Occipital lobe (tissue), 1 donor: ENCODE measurements at regions not wholly inside any gene's neighbourhood (a gene's known extent, or its start where the extent isn't known, plus 50 kb on each side); places are given as distances from the start of the nearest gene placed in this dataset.

Source experiments
- DNase-seq: peaks from one replicate; lab custom pipeline; 2025; lab: John Stamatoyannopoulos, UW

- DNase-seq = no peak
Observed at GRCh38 chr1:209491496-209491895, 92.0 kb upstream of the CAMK1G start.

- no peak for DNase-seq
Observed at GRCh38 chr1:209491897-209492296, 91.6 kb upstream of the CAMK1G start.

GRCh38 chr1:209493559-209493958 lies 90.0 kb upstream of the CAMK1G start:
- DNase-seq = no peak

GRCh38 chr1:209497729-209498128 lies 85.8 kb upstream of the CAMK1G start:
- no peak for DNase-seq

GRCh38 chr1:209500993-209501392 lies 82.5 kb upstream of the CAMK1G start:
- no peak for DNase-seq

- no peak for DNase-seq
Observed at GRCh38 chr1:209503196-209503595, 80.3 kb upstream of the CAMK1G start.

GRCh38 chr1:209504571-209504970 lies 78.9 kb upstream of the CAMK1G start:
- no peak for DNase-seq

GRCh38 chr1:209505044-209505443 lies 78.5 kb upstream of the CAMK1G start:
- no peak for DNase-seq

GRCh38 chr1:209506101-209506500 lies 77.4 kb upstream of the CAMK1G start:
- DNase-seq = no peak

GRCh38 chr1:209509039-209509438 lies 74.5 kb upstream of the CAMK1G start:
- no peak for DNase-seq

- no peak for DNase-seq
Observed at GRCh38 chr1:209510063-209510462, 73.5 kb upstream of the CAMK1G start.

- no peak for DNase-seq
Observed at GRCh38 chr1:209511169-209511568, 72.3 kb upstream of the CAMK1G start.

GRCh38 chr1:209512821-209513220 lies 70.7 kb upstream of the CAMK1G start:
- DNase-seq = no peak

- no peak for DNase-seq
Observed at GRCh38 chr1:209513226-209513625, 70.3 kb upstream of the CAMK1G start.

- no peak for DNase-seq
Observed at GRCh38 chr1:209516771-209517680, 66.5 kb upstream of the CAMK1G start.

- no peak for DNase-seq
Observed at GRCh38 chr1:209517681-209518050, 65.8 kb upstream of the CAMK1G start.

- DNase-seq = no peak
Observed at GRCh38 chr1:209519786-209520185, 63.7 kb upstream of the CAMK1G start.

GRCh38 chr1:209522826-209523225 lies 60.7 kb upstream of the CAMK1G start:
- DNase-seq = no peak

- no peak for DNase-seq
Observed at GRCh38 chr1:209526137-209526536, 57.4 kb upstream of the CAMK1G start.

- DNase-seq = no peak
Observed at GRCh38 chr1:209527372-209527771, 56.1 kb upstream of the CAMK1G start.

- DNase-seq = no peak
Observed at GRCh38 chr1:209527993-209528717, 55.4 kb upstream of the CAMK1G start.

- no peak for DNase-seq
Observed at GRCh38 chr1:209529233-209529632, 54.3 kb upstream of the CAMK1G start.

GRCh38 chr1:209531006-209531405 lies 52.5 kb upstream of the CAMK1G start:
- DNase-seq = no peak
